Central memory CD8-positive, alpha-beta T cell (primary cell): ENCODE measurements at regions not wholly inside any gene's neighbourhood (a gene's known extent, or its start where the extent isn't known, plus 50 kb on each side); places are given as distances from the start of the nearest gene placed in this dataset.
"Not testable (repeated sequence)": the region's sequence is repeated elsewhere in the genome, so short reads cannot be mapped to it uniquely, and the experiment has no call there.

ENCODE experiments used
- ATAC-seq: fragments of 150-1000 bp; cut with Tn5 transposase; replicated peaks from 2 replicates; pipeline ENCODE4 v1.10.0; 2022; ENCODE audit warnings: mild to moderate bottlenecking, moderate FRiP score, moderate number of reproducible peaks; ENCODE audit not compliant: poor library complexity, severe bottlenecking; ENCODE audit errors: extremely low read depth
- DNase-seq, 2 donors: peaks; one replicate each; pipeline ENCODE4 v3.0.0; 2021; ENCODE audit warnings: low spot score in 2 of 2
- H3K27ac Mint-ChIP-seq: one replicate; pipeline ENCODE4 v1.8.0; 2022; ENCODE audit warnings: low read depth, mild to moderate bottlenecking, moderate library complexity, mixed read lengths
- H3K27me3 Mint-ChIP-seq: one replicate; pipeline ENCODE4 v1.8.0; 2022; ENCODE audit warnings: mixed read lengths
- H3K36me3 Mint-ChIP-seq: one replicate; pipeline ENCODE4 v1.8.0; 2022; ENCODE audit warnings: mild to moderate bottlenecking, moderate library complexity, mixed read lengths; ENCODE audit not compliant: insufficient read depth
- H3K4me1 Mint-ChIP-seq: one replicate; pipeline ENCODE4 v1.8.0; 2022; ENCODE audit warnings: mixed read lengths
- H3K4me3 Mint-ChIP-seq: one replicate; pipeline ENCODE4 v1.8.0; 2022; ENCODE audit warnings: mild to moderate bottlenecking, moderate library complexity, mixed read lengths
- H3K9me3 Mint-ChIP-seq: one replicate; pipeline ENCODE4 v1.8.0; 2022; ENCODE audit warnings: mixed read lengths

GRCh38 chr16:77488652-77489051, 53.8 kb upstream of the ADAMTS18 start:
- Mint-ChIP-seq H3K4me3 (no peak overlapping the region), H3K36me3 (no peaks in the 10 kb centered on the region), H3K27me3 (peaks cover 12% of the 10 kb centered on the region), H3K27ac (no peak overlapping the region), H3K9me3 (no peaks in the 10 kb centered on the region), H3K4me1 (no peaks in the 10 kb centered on the region)
- DNase-seq, result no peak
- ATAC-seq, result no peak

- Mint-ChIP-seq H3K36me3 (no peaks in the 10 kb centered on the region), H3K4me3 (no peak overlapping the region), H3K4me1 (no peaks in the 10 kb centered on the region), H3K9me3 (no peaks in the 10 kb centered on the region), H3K27me3 (no peaks in the 10 kb centered on the region), H3K27ac (no peak overlapping the region)
- DNase-seq, result no peak
- ATAC-seq, result no peak
These were observed 56.3 kb upstream of the ADAMTS18 start for GRCh38 chr16:77491091-77491490.

GRCh38 chr16:77496934-77497333, 62.1 kb upstream of the ADAMTS18 start:
- Mint-ChIP-seq H3K27me3 (no peaks in the 10 kb centered on the region), H3K4me1 (no peaks in the 10 kb centered on the region), H3K27ac (no peak overlapping the region), H3K36me3 (no peaks in the 10 kb centered on the region), H3K9me3 (no peaks in the 10 kb centered on the region), H3K4me3 (no peak overlapping the region)
- DNase-seq (no peak), ATAC-seq (no peak)

GRCh38 chr16:77499373-77500285, 64.8 kb upstream of the ADAMTS18 start:
- no peak overlapping the region for H3K27ac Mint-ChIP-seq
- H3K27me3 Mint-ChIP-seq, result no peaks in the 10 kb centered on the region
- no peaks in the 10 kb centered on the region for H3K9me3 Mint-ChIP-seq
- no peak overlapping the region for H3K4me3 Mint-ChIP-seq
- no peak for DNase-seq
- ATAC-seq, result no peak
- no peaks in the 10 kb centered on the region for H3K4me1 Mint-ChIP-seq
- no peaks in the 10 kb centered on the region for H3K36me3 Mint-ChIP-seq

GRCh38 chr16:77500286-77500598, 65.4 kb upstream of the ADAMTS18 start:
- no peaks in the 10 kb centered on the region for H3K27me3 Mint-ChIP-seq
- DNase-seq (no peak), ATAC-seq (no peak)
- no peaks in the 10 kb centered on the region for H3K9me3 Mint-ChIP-seq
- H3K36me3 Mint-ChIP-seq, result no peaks in the 10 kb centered on the region
- H3K4me3 Mint-ChIP-seq, result no peak overlapping the region
- H3K27ac Mint-ChIP-seq, result no peak overlapping the region
- no peaks in the 10 kb centered on the region for H3K4me1 Mint-ChIP-seq

GRCh38 chr16:77500934-77501664, 66.3 kb upstream of the ADAMTS18 start:
- Mint-ChIP-seq H3K27me3 (no peaks in the 10 kb centered on the region), H3K36me3 (no peaks in the 10 kb centered on the region), H3K4me3 (no peak overlapping the region), H3K9me3 (no peaks in the 10 kb centered on the region), H3K4me1 (no peaks in the 10 kb centered on the region), H3K27ac (no peak overlapping the region)
- ATAC-seq (no peak), DNase-seq (no peak)

GRCh38 chr16:77502448-77502847, 67.6 kb upstream of the ADAMTS18 start:
- ATAC-seq, result no peak

GRCh38 chr16:77506492-77506891, 71.7 kb upstream of the ADAMTS18 start:
- not testable (repeated sequence) for H3K36me3 Mint-ChIP-seq, ATAC-seq, H3K27ac Mint-ChIP-seq, H3K4me1 Mint-ChIP-seq, H3K9me3 Mint-ChIP-seq, DNase-seq, H3K4me3 Mint-ChIP-seq, H3K27me3 Mint-ChIP-seq

More at GRCh38 chr16:77502448-77502847, 67.6 kb upstream of the ADAMTS18 start:
- H3K27me3 Mint-ChIP-seq, result no peaks in the 10 kb centered on the region
- H3K4me3 Mint-ChIP-seq, result no peak overlapping the region
- no peaks in the 10 kb centered on the region for H3K36me3 Mint-ChIP-seq
- DNase-seq, result no peak
- no peaks in the 10 kb centered on the region for H3K4me1 Mint-ChIP-seq
- no peaks in the 10 kb centered on the region for H3K9me3 Mint-ChIP-seq
- no peak overlapping the region for H3K27ac Mint-ChIP-seq

- H3K36me3 Mint-ChIP-seq, result peaks cover 1% of the 10 kb centered on the region
- no peak overlapping the region for H3K4me3 Mint-ChIP-seq
- DNase-seq (no peak), ATAC-seq (no peak)
- H3K4me1 Mint-ChIP-seq, result no peaks in the 10 kb centered on the region
- no peaks in the 10 kb centered on the region for H3K9me3 Mint-ChIP-seq
- no peaks in the 10 kb centered on the region for H3K27me3 Mint-ChIP-seq
- no peak overlapping the region for H3K27ac Mint-ChIP-seq
These were observed 74.2 kb upstream of the ADAMTS18 start for GRCh38 chr16:77509051-77509450.

- H3K27me3 Mint-ChIP-seq, result no peaks in the 10 kb centered on the region
- DNase-seq (no peak), ATAC-seq (no peak)
- no peaks in the 10 kb centered on the region for H3K4me1 Mint-ChIP-seq
- no peak overlapping the region for H3K4me3 Mint-ChIP-seq
- peaks cover 1% of the 10 kb centered on the region for H3K36me3 Mint-ChIP-seq
- H3K27ac Mint-ChIP-seq, result no peak overlapping the region
- H3K9me3 Mint-ChIP-seq, result no peaks in the 10 kb centered on the region
These were observed 75.0 kb upstream of the ADAMTS18 start for GRCh38 chr16:77509796-77510195.

- H3K4me3 Mint-ChIP-seq, result no peak overlapping the region
- H3K36me3 Mint-ChIP-seq, result peaks cover 1% of the 10 kb centered on the region
- ATAC-seq, result no peak
- H3K9me3 Mint-ChIP-seq, result no peaks in the 10 kb centered on the region
- DNase-seq, result no peak
- no peaks in the 10 kb centered on the region for H3K27me3 Mint-ChIP-seq
- no peak overlapping the region for H3K27ac Mint-ChIP-seq
- H3K4me1 Mint-ChIP-seq, result no peaks in the 10 kb centered on the region
These were observed 76.2 kb upstream of the ADAMTS18 start for GRCh38 chr16:77511053-77511452.

- Mint-ChIP-seq H3K9me3 (no peaks in the 10 kb centered on the region), H3K4me3 (no peak overlapping the region), H3K36me3 (peaks cover 1% of the 10 kb centered on the region), H3K27ac (no peak overlapping the region), H3K4me1 (no peaks in the 10 kb centered on the region), H3K27me3 (no peaks in the 10 kb centered on the region)
- ATAC-seq (no peak), DNase-seq (no peak)
These were observed 79.8 kb upstream of the ADAMTS18 start for GRCh38 chr16:77514500-77515220.
